Subcutaneous abdominal adipose tissue (tissue), 5 donors: ENCODE measurements at regions not wholly inside any gene's neighbourhood (a gene's known extent, or its start where the extent isn't known, plus 50 kb on each side); places are given as distances from the start of the nearest gene placed in this dataset.

ENCODE experiments used
- H3K27ac ChIP-seq: one replicate; pipeline ENCODE4 v1.7.0; 2013; ENCODE audit warnings: low read depth, mild to moderate bottlenecking, inconsistent platforms, low read length, moderate library complexity
- H3K27me3 ChIP-seq, 5 donors: one replicate each; pipeline ENCODE4 v1.7.0; 2013; ENCODE audit warnings: low read length in 5 of 5, inconsistent platforms in 1 of 5; ENCODE audit not compliant: control insufficient read depth in 5 of 5, insufficient read depth in 4 of 5
- H3K36me3 ChIP-seq, 5 donors: one replicate each; pipeline ENCODE4 v1.7.0; 2013; ENCODE audit warnings: low read length in 5 of 5; ENCODE audit not compliant: control insufficient read depth in 5 of 5, insufficient read depth in 5 of 5
- H3K4me1 ChIP-seq, 5 donors: one replicate each; pipeline ENCODE4 v1.7.0; 2013; ENCODE audit warnings: low read length in 5 of 5, mild to moderate bottlenecking in 3 of 5, moderate library complexity in 1 of 5; ENCODE audit not compliant: control insufficient read depth in 5 of 5, insufficient read depth in 5 of 5
- H3K4me3 ChIP-seq, 5 donors: one replicate each; pipeline ENCODE4 v1.7.0; 2013; ENCODE audit warnings: low read length in 5 of 5, low read depth in 1 of 5
- H3K9ac ChIP-seq, 5 donors: one replicate each; pipeline ENCODE4 v1.7.0; 2013; ENCODE audit warnings: low read length in 5 of 5, mild to moderate bottlenecking in 4 of 5, moderate library complexity in 3 of 5
- H3K9me3 ChIP-seq, 5 donors: one replicate each; pipeline ENCODE4 v1.7.0; 2013; ENCODE audit warnings: low read length in 5 of 5; ENCODE audit not compliant: control insufficient read depth in 5 of 5
- donor health status: healthy.
- donor health status: healthy.
- donor health status: healthy.
- donor health status: healthy.
- donor health status: healthy.

DNA sequence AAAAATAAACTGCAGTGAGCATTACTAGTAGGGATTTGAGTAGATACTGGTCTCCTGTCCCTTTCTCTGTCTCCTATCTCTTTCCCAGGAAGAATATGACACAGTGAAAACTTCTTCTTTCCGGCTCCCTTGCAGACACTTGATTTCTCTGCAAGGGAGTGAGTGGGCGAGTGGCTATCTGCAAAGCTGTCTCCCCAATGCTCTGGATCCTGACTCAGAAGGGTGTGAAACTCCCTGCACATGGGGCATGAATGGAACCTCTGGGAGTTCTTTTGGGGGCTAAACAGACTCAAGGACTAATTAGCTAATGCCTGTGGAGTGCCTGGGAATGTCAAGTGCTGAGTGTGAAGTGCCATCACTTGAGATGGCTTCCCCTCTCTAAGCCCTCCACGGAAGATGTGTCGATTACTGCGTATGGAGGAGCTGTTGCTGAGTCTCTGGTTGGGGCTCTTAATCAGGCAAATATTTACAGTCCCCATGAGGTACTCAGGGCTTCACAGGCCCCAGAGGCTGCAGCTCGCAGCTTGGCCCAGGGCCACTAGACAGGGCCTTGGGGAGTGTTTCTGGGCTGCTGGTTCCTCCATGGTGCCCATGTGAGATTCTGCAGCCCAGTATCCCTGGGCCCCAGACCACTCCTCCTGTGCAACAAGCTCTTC is 139.8 kb downstream of the RPS24 start:
- Histone ChIP-seq H3K4me3 (no peak overlapping the region), H3K27ac (no peak overlapping the region), H3K9ac (no peak overlapping the region), H3K27me3 (no peaks in the 10 kb centered on the region), H3K9me3 (no peaks in the 10 kb centered on the region), H3K36me3 (no peaks in the 10 kb centered on the region), H3K4me1 (peaks cover 3 to 18% (median 7%) of the 10 kb centered on the region in 5 donors)

DNA sequence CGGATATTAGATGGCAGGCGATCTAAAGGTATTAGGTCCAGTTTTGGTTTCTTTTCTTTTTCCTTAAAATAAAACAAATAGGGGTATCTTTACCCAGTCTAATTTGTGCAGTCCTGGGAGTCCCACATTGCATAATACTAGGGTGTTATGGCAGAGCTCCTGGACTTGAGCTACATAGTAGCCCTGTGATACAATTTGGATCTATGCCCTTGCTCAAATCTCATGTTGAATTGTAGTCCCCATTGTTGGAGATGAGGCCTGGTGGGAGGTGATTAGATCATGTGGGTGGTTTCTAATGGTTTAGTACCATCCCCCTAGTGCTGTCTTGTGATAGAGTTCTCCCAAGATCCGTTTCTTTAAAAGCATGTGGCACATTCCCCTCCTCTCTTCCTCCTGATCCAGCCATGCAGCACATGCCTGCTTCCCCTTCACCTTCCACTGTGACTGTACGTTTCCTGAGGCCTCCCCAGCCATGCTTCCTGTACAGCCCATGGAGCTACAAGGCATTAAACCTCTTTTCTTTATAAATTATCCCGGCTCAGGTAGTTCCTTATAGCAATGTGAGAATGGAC is 141.9 kb downstream of the RPS24 start:
- Histone ChIP-seq H3K27me3 (peaks cover 0 to 10% (median 0%) of the 10 kb centered on the region in 5 donors), H3K9me3 (no peaks in the 10 kb centered on the region), H3K4me1 (peaks cover 2 to 11% (median 7%) of the 10 kb centered on the region in 5 donors), H3K36me3 (no peaks in the 10 kb centered on the region), H3K9ac (no peak overlapping the region), H3K4me3 (no peak overlapping the region), H3K27ac (no peak overlapping the region)

DNA sequence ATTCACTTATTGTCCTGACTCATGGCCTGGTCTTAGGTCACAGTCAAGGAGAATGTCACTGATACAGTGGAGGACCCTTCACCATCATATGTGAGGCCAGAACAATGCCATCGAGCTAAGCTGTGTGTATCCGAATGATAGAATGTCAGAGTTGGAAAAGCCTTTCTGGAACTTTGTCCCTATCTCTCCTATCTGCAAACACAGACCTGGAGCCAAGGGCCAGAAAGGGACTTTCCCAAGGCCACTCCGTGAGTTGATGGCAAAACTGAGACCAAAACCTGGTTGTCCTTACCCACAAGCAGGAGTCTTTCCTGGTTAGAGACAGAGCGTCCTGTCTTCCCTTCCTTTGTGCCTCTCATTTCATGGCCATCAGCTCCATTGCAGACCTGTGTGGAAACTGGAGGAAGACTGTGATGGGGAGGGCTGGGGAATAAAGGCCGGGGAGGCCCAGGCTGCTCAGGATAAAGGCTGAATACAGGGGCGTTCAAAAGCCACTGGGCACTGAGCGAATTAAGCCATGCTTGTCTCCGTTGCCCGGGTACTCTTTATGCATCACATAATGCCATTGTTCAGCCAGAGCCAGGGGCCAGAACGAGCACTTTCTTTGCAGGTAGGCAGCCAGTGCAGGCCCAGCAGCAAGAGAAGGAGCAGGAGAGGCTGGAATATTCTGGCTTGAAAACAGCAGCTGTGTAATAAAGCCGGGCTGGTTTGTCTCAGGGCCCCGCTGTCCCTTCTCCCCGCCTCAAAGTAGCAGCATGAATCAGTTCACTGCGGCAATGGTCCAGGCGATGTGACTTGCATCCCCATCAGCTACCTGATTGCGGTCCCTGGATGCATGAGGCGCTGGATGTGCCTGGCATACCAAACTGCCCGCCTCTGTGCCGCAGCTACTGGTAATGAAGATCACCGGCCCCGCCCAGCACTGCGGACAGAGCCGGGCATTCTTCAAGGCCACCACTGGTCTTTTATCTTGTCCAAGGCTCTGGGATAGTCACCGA is 143.0 kb downstream of the RPS24 start:
- Histone ChIP-seq H3K9ac (no peak overlapping the region), H3K27ac (no peak overlapping the region), H3K27me3 (peaks cover 0 to 16% (median 0%) of the 10 kb centered on the region in 5 donors)

DNA sequence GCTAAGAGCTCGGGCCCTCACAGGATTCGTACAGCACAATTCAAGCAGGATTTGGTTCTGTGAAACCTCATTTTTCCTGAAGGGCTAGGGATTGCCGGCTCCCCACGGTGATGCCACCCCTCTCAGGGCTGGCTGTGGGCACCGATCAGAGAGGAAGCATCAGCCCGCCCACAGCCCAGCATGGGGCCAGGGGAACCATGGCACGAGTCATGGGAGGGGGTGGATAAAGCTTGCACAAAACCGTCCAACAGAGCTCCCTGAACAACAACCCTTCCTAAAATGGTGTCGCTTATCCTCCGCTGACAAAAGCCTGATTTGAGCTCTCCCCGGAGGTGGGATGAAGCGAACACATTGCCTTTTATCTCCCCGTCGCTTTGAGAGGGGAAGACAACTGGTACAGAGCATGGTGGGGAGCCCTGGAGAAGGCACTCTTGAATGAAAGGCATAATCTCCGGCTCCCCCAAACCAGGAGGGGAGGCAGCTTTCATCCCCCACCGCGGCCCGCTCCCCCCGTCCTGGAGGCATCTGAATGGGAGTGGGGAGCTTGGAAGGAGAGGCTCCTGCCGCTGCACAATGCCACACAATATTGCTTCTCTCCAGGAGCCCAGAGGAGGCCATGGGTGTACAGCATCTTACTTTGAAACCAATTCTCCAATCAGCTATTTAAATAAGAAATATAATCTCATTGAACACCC is 144.0 kb downstream of the RPS24 start:
- Histone ChIP-seq H3K9me3 (no peaks in the 10 kb centered on the region), H3K9ac (no peak overlapping the region), H3K27me3 (peaks cover 0 to 17% (median 0%) of the 10 kb centered on the region in 5 donors), H3K4me3 (no peak overlapping the region), H3K4me1 (peaks cover 2 to 11% (median 7%) of the 10 kb centered on the region in 5 donors), H3K27ac (no peak overlapping the region), H3K36me3 (no peaks in the 10 kb centered on the region)

More for the DNA sequence above, 143.0 kb downstream of the RPS24 start:
- no peak overlapping the region for H3K4me3 ChIP-seq
- no peaks in the 10 kb centered on the region for H3K9me3 ChIP-seq
- H3K36me3 ChIP-seq = no peaks in the 10 kb centered on the region
- H3K4me1 ChIP-seq = peaks cover 2 to 11% (median 7%) of the 10 kb centered on the region in 5 donors

DNA sequence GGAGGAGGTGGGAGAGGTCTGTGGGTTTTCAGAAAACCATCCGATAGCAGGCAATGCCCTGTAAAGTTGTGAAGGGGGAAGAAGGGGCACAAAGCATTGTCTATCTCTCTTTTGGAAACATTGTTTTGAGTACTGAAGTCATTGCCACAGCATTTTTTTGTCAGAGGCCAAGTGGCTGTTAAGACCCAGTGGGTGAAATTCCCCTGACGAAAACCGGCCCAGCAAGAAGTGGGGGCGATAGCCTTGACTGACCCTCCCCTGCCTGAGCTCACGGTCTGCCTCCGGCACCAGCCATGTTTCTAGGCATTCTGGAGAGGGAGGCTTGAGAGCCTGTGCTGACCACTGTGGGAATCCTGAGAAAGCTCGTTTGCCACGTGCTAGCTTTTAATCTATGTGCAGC is 144.7 kb downstream of the RPS24 start:
- H3K27ac ChIP-seq = no peak overlapping the region
- H3K4me1 ChIP-seq = peaks cover 2 to 11% (median 7%) of the 10 kb centered on the region in 5 donors
- peaks cover 0 to 17% (median 0%) of the 10 kb centered on the region in 5 donors for H3K27me3 ChIP-seq
- H3K9me3 ChIP-seq = no peaks in the 10 kb centered on the region
- no peak overlapping the region for H3K9ac ChIP-seq
- H3K4me3 ChIP-seq = no peak overlapping the region
- no peaks in the 10 kb centered on the region for H3K36me3 ChIP-seq

DNA sequence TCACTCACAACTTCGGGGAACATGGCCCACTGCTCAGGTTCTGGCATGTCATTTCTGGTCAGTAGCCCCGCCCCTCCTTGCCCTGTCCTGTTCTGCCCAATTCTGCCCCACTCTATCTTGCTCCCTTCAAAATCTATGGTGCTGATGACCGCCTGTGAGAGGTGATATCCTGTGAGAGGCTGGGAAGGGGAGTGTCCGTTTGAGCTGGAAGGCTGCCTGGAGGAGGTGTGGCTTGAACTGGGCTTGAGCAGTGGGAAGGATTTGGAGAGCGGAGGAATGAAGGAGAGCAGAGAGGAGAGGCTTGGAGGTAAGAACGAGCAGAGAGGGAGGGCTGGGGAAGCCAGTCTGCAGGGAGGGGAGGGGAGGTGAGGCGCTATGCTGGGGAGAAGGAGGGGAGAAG is 145.3 kb downstream of the RPS24 start:
- no peaks in the 10 kb centered on the region for H3K9me3 ChIP-seq

DNA sequence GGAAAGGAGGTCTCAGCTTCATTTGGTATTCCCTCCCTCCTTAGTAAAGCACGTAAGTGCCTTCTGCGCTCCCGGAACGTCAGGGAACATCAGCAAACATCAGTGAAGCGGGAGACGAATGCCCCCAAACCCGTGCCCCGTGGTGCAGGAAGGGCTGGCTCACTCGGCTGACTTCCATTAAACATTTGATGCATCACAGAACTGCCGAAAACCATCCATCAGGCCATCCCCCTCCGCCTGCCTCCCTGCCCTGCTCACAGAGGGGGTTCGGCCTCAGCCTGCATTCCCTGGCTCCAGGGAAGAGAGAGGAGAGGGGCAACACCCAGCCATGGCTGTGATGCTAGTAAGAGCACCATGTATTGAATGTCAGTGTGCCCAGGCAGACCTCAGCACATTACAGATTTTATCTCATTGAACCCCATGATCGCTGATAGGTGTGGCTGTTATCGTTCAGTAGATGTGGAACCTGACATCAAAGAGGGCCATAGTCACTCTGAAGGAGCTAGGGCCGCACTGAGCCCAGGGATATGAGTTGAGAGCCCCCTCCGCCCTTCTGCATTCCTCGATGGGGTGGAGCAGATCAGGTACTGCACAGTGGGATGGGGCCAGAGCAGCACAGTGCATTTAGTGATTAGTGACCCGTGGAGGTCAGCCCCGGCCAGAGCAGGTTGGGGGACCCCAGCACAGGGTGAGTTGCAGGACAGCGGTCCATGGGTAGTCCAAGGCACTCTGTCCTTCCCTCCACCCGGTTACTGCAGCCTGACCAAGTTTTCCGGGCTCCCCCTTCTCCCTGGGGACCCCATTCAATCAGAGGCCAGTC is 146.4 kb downstream of the RPS24 start:
- H3K4me3 ChIP-seq = no peak overlapping the region
- H3K27me3 ChIP-seq = peaks cover 0 to 17% (median 0%) of the 10 kb centered on the region in 5 donors
- H3K27ac ChIP-seq = no peak overlapping the region
- H3K9ac ChIP-seq = no peak overlapping the region
- H3K36me3 ChIP-seq = no peaks in the 10 kb centered on the region
- no peaks in the 10 kb centered on the region for H3K9me3 ChIP-seq
- H3K4me1 ChIP-seq = peaks cover 2 to 16% (median 10%) of the 10 kb centered on the region in 5 donors

More for the DNA sequence above, 145.3 kb downstream of the RPS24 start:
- Histone ChIP-seq H3K27ac (no peak overlapping the region), H3K9ac (no peak overlapping the region), H3K4me3 (no peak overlapping the region), H3K27me3 (peaks cover 0 to 17% (median 0%) of the 10 kb centered on the region in 5 donors), H3K4me1 (peaks cover 2 to 12% (median 7%) of the 10 kb centered on the region in 5 donors), H3K36me3 (no peaks in the 10 kb centered on the region)

DNA sequence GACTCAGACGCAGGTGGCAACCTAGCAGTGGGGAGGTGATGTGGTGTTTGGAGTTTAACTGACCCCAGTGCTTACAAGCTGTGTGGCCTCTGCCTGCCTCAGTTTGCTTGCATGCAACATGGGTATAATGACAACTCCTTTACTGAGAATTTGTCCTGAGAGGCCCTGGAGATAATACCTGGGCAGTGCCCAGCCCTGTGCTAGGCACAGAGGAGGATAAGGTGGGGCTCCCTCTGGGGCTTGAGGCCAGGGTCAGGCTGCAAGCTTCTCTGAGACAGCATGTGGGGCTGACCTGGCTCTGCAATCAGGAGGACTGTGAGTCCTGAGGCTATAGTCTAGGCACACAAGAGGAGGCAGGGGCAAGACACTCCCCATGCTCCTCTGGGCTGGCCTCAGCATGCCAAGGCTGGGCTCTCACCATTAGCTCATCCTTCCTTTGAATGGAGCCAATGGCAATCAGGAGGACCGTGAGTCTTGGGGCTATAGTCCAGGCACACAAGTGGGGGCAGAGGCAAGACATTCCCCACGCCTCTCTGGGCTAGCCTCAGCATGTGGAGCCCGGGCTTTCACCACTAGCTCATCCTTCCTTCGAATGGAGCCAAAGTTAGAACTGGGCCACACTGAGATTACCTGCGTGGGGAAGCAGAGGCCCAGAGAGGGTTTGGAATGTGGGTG is 147.9 kb downstream of the RPS24 start:
- no peaks in the 10 kb centered on the region for H3K9me3 ChIP-seq
- H3K9ac ChIP-seq = no peak overlapping the region
- peaks cover 0 to 17% (median 0%) of the 10 kb centered on the region in 5 donors for H3K27me3 ChIP-seq
- H3K27ac ChIP-seq = no peak overlapping the region
- peaks cover 0 to 16% (median 7%) of the 10 kb centered on the region in 5 donors for H3K4me1 ChIP-seq
- no peak overlapping the region for H3K4me3 ChIP-seq
- no peaks in the 10 kb centered on the region for H3K36me3 ChIP-seq
